Esophagus squamous epithelium (tissue), 4 donors: ENCODE measurements at regions not wholly inside any gene's neighbourhood (a gene's known extent, or its start where the extent isn't known, plus 50 kb on each side); places are given as distances from the start of the nearest gene placed in this dataset.
"Not testable (repeated sequence)": the region's sequence is repeated elsewhere in the genome, so short reads cannot be mapped to it uniquely, and the experiment has no call there.

Source experiments
- POLR2A ChIP-seq, 4 donors: fragments of 450-650 bp; IDR thresholded peaks; one replicate each; pipeline ENCODE4 v1.6.1; 2017; ENCODE audit warnings: antibody characterized with exemption in 4 of 4, mild to moderate bottlenecking in 4 of 4, moderate library complexity in 3 of 4
- TF ChIP-seq, protein P1 (sequence below), 6 experiments: fragments of 450-650 bp in 4 of 6; fragments of 200-600 bp in 2 of 6; sonication (generic) in 2 of 6; IDR thresholded peaks; one replicate each; pipeline ENCODE4 v1.5.1; 2016 to 2019; ENCODE audit warnings: antibody characterized with exemption in 6 of 6, mild to moderate bottlenecking in 4 of 6, moderate library complexity in 4 of 6

DNA sequence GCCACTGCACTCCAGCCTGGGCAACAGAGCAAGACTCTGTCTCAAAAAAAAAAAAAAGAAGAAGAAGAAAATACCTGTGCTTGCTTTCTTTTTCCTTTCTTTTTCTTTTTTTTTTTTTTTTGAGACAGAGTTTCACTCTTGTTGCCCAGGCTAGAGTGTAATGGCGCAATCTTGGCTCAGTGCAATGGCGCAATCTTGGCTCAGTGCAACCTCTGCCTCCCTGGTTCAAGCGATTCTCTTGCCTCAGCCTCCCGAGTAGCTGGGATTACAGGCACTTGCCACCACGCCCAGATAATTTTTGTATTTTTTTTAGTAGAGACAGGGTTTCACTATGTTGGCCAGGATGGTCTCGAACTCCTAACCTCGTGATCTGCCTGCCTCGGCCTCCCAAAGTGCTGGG is 56.8 kb upstream of the PTMA start:
- TF ChIP-seq, protein P1, sequence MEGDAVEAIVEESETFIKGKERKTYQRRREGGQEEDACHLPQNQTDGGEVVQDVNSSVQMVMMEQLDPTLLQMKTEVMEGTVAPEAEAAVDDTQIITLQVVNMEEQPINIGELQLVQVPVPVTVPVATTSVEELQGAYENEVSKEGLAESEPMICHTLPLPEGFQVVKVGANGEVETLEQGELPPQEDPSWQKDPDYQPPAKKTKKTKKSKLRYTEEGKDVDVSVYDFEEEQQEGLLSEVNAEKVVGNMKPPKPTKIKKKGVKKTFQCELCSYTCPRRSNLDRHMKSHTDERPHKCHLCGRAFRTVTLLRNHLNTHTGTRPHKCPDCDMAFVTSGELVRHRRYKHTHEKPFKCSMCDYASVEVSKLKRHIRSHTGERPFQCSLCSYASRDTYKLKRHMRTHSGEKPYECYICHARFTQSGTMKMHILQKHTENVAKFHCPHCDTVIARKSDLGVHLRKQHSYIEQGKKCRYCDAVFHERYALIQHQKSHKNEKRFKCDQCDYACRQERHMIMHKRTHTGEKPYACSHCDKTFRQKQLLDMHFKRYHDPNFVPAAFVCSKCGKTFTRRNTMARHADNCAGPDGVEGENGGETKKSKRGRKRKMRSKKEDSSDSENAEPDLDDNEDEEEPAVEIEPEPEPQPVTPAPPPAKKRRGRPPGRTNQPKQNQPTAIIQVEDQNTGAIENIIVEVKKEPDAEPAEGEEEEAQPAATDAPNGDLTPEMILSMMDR (IDR thresholded peaks at IDR 0.05), result not testable (repeated sequence)
- TF ChIP-seq POLR2A (IDR thresholded peaks at IDR 0.05), result not testable (repeated sequence)
